HEK293 (cell line): ENCODE measurements at regions not wholly inside any gene's neighbourhood (a gene's known extent, or its start where the extent isn't known, plus 50 kb on each side); places are given as distances from the start of the nearest gene placed in this dataset.

Experiments used
- OSR2 ChIP-seq: fragments of 450-650 bp; formaldehyde crosslinking; IDR thresholded peaks from 2 replicates; pipeline ENCODE4 v1.5.1; 2016; ENCODE audit warnings: missing biosample characterization, missing genetic modification characterization
- ZBTB17 ChIP-seq: fragments of 450-650 bp; formaldehyde crosslinking; IDR thresholded peaks from 2 replicates; pipeline ENCODE4 v1.5.1; 2016; ENCODE audit warnings: missing biosample characterization, missing genetic modification characterization
- ZBTB20 ChIP-seq: fragments of 450-650 bp; formaldehyde crosslinking; IDR thresholded peaks from 2 replicates; pipeline ENCODE4 v1.5.1; 2016; ENCODE audit warnings: missing biosample characterization, missing genetic modification characterization
- ZFP69B ChIP-seq: fragments of 450-650 bp; formaldehyde crosslinking; IDR thresholded peaks from 2 replicates; pipeline ENCODE4 v1.5.1; 2016; ENCODE audit warnings: missing biosample characterization, missing genetic modification characterization
- ZNF133 ChIP-seq: fragments of 450-650 bp; formaldehyde crosslinking; IDR thresholded peaks from 2 replicates; pipeline ENCODE4 v1.5.1; 2016; ENCODE audit warnings: missing biosample characterization, missing genetic modification characterization
- ZNF140 ChIP-seq: fragments of 450-650 bp; formaldehyde crosslinking; IDR thresholded peaks from 2 replicates; pipeline ENCODE4 v1.5.1; 2016; ENCODE audit warnings: missing biosample characterization, missing genetic modification characterization
- ZNF2 ChIP-seq: fragments of 450-650 bp; formaldehyde crosslinking; IDR thresholded peaks from 2 replicates; pipeline ENCODE4 v1.5.1; 2016; ENCODE audit warnings: missing biosample characterization, missing genetic modification characterization
- ZNF202 ChIP-seq: fragments of 450-650 bp; formaldehyde crosslinking; IDR thresholded peaks from 2 replicates; pipeline ENCODE4 v1.5.1; 2016; ENCODE audit warnings: missing biosample characterization, missing genetic modification characterization, borderline replicate concordance
- ZNF335 ChIP-seq: fragments of 450-650 bp; formaldehyde crosslinking; conservative IDR thresholded peaks from 2 replicates; pipeline ENCODE4 v1.5.1; 2016; ENCODE audit warnings: missing biosample characterization, missing genetic modification characterization
- ZNF350 ChIP-seq: fragments of 450-650 bp; formaldehyde crosslinking; IDR thresholded peaks from 2 replicates; pipeline ENCODE4 v1.5.0; 2017; ENCODE audit warnings: missing biosample characterization, mild to moderate bottlenecking, missing genetic modification characterization
- ZNF366 ChIP-seq: fragments of 450-650 bp; formaldehyde crosslinking; conservative IDR thresholded peaks from 2 replicates; pipeline ENCODE4 v1.5.1; 2016; ENCODE audit warnings: missing biosample characterization, missing genetic modification characterization
- ZNF416 ChIP-seq: fragments of 450-650 bp; formaldehyde crosslinking; IDR thresholded peaks from 2 replicates; pipeline ENCODE4 v1.5.1; 2016; ENCODE audit warnings: missing biosample characterization, missing genetic modification characterization
- ZSCAN16 ChIP-seq: fragments of 450-650 bp; formaldehyde crosslinking; IDR thresholded peaks from 2 replicates; pipeline ENCODE4 v1.5.1; 2016; ENCODE audit warnings: missing biosample characterization, missing genetic modification characterization
- TF ChIP-seq, protein P1 (sequence below): fragments of 450-650 bp; formaldehyde crosslinking; IDR thresholded peaks from 2 replicates; pipeline ENCODE4 v1.5.1; 2016; ENCODE audit warnings: missing biosample characterization, missing genetic modification characterization
- TF ChIP-seq, protein P2 (sequence below): fragments of 450-650 bp; formaldehyde crosslinking; IDR thresholded peaks from 2 replicates; pipeline ENCODE4 v1.5.1; 2017; ENCODE audit warnings: missing biosample characterization, missing genetic modification characterization
- TF ChIP-seq, protein P3 (sequence below): fragments of 450-650 bp; formaldehyde crosslinking; IDR thresholded peaks from 2 replicates; pipeline ENCODE4 v1.5.1; 2016; ENCODE audit warnings: missing biosample characterization, missing genetic modification characterization, low read depth
- TF ChIP-seq, protein P4 (sequence below): fragments of 450-650 bp; formaldehyde crosslinking; IDR thresholded peaks from 2 replicates; pipeline ENCODE4 v1.5.1; 2016; ENCODE audit warnings: missing biosample characterization, missing genetic modification characterization
- TF ChIP-seq, protein P5 (sequence below): fragments of 450-650 bp; formaldehyde crosslinking; IDR thresholded peaks from 2 replicates; pipeline ENCODE4 v1.5.1; 2017; ENCODE audit warnings: missing biosample characterization, missing genetic modification characterization
- TF ChIP-seq, protein P6 (sequence below): fragments of 450-650 bp; formaldehyde crosslinking; IDR thresholded peaks from 2 replicates; pipeline ENCODE4 v1.5.1; 2016; ENCODE audit warnings: missing biosample characterization, missing genetic modification characterization
- TF ChIP-seq, protein P7 (sequence below): fragments of 450-650 bp; formaldehyde crosslinking; IDR thresholded peaks from 2 replicates; pipeline ENCODE4 v1.5.0; 2017; ENCODE audit warnings: missing biosample characterization, missing genetic modification characterization, borderline replicate concordance

DNA sequence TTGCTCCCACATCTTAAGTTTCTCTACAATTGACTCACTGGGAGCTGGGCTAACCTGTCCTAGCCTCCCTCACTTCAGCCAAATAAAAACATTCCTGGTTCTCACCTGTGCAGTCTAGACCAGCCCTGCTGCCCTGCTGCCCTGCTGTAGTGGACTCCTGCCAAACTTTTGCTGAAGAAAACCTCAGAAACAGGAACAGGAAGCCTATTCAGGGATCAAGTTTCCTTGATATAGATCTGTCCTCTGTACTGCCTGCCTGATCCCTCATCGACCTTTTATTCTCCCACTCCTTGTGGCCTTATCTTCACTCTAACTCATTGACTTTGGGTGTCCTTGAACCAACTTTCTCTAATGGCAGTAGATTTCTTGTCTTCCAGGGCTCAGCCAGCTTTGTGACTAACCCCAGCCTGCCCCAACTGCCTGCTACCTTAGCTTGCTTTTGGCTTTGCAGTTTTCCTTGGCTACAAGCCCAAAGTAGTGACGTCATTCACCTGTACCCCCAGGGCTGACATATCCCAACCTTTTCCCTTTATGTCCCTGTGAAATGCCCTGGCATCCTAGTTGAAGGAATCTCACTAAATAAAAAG lies 234.8 kb downstream of the DUSP6 start (continued):
- TF ChIP-seq ZFP69B (tag by site-specific recombination), result no peak
- no peak for TF ChIP-seq ZNF133 (tag by site-specific recombination)
- TF ChIP-seq, protein P1, sequence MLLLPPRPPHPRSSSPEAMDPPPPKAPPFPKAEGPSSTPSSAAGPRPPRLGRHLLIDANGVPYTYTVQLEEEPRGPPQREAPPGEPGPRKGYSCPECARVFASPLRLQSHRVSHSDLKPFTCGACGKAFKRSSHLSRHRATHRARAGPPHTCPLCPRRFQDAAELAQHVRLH (tag by site-specific recombination), result peak; percentile 29; the same call in 1 of the 2 replicates
- no peak for TF ChIP-seq ZNF350 (tag by site-specific recombination)
- 0 out of 2 replicates have a peak, but pooled peaks have one; percentile 34 for TF ChIP-seq ZNF2
- TF ChIP-seq, protein P2, sequence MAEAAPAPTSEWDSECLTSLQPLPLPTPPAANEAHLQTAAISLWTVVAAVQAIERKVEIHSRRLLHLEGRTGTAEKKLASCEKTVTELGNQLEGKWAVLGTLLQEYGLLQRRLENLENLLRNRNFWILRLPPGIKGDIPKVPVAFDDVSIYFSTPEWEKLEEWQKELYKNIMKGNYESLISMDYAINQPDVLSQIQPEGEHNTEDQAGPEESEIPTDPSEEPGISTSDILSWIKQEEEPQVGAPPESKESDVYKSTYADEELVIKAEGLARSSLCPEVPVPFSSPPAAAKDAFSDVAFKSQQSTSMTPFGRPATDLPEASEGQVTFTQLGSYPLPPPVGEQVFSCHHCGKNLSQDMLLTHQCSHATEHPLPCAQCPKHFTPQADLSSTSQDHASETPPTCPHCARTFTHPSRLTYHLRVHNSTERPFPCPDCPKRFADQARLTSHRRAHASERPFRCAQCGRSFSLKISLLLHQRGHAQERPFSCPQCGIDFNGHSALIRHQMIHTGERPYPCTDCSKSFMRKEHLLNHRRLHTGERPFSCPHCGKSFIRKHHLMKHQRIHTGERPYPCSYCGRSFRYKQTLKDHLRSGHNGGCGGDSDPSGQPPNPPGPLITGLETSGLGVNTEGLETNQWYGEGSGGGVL (tag by site-specific recombination), result 0 out of 2 replicates have a peak, but pooled peaks have one; percentile 17
- TF ChIP-seq, protein P3, sequence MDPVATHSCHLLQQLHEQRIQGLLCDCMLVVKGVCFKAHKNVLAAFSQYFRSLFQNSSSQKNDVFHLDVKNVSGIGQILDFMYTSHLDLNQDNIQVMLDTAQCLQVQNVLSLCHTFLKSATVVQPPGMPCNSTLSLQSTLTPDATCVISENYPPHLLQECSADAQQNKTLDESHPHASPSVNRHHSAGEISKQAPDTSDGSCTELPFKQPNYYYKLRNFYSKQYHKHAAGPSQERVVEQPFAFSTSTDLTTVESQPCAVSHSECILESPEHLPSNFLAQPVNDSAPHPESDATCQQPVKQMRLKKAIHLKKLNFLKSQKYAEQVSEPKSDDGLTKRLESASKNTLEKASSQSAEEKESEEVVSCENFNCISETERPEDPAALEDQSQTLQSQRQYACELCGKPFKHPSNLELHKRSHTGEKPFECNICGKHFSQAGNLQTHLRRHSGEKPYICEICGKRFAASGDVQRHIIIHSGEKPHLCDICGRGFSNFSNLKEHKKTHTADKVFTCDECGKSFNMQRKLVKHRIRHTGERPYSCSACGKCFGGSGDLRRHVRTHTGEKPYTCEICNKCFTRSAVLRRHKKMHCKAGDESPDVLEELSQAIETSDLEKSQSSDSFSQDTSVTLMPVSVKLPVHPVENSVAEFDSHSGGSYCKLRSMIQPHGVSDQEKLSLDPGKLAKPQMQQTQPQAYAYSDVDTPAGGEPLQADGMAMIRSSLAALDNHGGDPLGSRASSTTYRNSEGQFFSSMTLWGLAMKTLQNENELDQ (tag by site-specific recombination), result no peak
- TF ChIP-seq ZNF366 (tag by site-specific recombination), result peak; percentile 55
- TF ChIP-seq, protein P4, sequence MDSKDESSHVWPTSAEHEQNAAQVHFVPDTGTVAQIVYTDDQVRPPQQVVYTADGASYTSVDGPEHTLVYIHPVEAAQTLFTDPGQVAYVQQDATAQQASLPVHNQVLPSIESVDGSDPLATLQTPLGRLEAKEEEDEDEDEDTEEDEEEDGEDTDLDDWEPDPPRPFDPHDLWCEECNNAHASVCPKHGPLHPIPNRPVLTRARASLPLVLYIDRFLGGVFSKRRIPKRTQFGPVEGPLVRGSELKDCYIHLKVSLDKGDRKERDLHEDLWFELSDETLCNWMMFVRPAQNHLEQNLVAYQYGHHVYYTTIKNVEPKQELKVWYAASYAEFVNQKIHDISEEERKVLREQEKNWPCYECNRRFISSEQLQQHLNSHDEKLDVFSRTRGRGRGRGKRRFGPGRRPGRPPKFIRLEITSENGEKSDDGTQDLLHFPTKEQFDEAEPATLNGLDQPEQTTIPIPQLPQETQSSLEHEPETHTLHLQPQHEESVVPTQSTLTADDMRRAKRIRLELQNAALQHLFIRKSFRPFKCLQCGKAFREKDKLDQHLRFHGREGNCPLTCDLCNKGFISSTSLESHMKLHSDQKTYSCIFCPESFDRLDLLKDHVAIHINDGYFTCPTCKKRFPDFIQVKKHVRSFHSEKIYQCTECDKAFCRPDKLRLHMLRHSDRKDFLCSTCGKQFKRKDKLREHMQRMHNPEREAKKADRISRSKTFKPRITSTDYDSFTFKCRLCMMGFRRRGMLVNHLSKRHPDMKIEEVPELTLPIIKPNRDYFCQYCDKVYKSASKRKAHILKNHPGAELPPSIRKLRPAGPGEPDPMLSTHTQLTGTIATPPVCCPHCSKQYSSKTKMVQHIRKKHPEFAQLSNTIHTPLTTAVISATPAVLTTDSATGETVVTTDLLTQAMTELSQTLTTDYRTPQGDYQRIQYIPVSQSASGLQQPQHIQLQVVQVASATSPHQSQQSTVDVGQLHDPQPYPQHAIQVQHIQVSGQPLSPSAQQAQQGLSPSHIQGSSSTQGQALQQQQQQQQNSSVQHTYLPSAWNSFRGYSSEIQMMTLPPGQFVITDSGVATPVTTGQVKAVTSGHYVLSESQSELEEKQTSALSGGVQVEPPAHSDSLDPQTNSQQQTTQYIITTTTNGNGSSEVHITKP (tag by site-specific recombination), result peak; percentile 31; the same call in 1 of the 2 replicates
- peak; percentile 90 for TF ChIP-seq ZBTB17 (tag by site-specific recombination)
- TF ChIP-seq, protein P5, sequence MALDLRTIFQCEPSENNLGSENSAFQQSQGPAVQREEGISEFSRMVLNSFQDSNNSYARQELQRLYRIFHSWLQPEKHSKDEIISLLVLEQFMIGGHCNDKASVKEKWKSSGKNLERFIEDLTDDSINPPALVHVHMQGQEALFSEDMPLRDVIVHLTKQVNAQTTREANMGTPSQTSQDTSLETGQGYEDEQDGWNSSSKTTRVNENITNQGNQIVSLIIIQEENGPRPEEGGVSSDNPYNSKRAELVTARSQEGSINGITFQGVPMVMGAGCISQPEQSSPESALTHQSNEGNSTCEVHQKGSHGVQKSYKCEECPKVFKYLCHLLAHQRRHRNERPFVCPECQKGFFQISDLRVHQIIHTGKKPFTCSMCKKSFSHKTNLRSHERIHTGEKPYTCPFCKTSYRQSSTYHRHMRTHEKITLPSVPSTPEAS (tag by site-specific recombination), result 0 out of 2 replicates have a peak, but pooled peaks have one; percentile 11
- TF ChIP-seq ZNF140 (tag by site-specific recombination), result no peak
- no peak for TF ChIP-seq ZBTB20 (tag by site-specific recombination)
- TF ChIP-seq ZSCAN16 (tag by site-specific recombination), result no peak
- TF ChIP-seq OSR2 (tag by site-specific recombination), result peak; percentile 62
- TF ChIP-seq, protein P6, sequence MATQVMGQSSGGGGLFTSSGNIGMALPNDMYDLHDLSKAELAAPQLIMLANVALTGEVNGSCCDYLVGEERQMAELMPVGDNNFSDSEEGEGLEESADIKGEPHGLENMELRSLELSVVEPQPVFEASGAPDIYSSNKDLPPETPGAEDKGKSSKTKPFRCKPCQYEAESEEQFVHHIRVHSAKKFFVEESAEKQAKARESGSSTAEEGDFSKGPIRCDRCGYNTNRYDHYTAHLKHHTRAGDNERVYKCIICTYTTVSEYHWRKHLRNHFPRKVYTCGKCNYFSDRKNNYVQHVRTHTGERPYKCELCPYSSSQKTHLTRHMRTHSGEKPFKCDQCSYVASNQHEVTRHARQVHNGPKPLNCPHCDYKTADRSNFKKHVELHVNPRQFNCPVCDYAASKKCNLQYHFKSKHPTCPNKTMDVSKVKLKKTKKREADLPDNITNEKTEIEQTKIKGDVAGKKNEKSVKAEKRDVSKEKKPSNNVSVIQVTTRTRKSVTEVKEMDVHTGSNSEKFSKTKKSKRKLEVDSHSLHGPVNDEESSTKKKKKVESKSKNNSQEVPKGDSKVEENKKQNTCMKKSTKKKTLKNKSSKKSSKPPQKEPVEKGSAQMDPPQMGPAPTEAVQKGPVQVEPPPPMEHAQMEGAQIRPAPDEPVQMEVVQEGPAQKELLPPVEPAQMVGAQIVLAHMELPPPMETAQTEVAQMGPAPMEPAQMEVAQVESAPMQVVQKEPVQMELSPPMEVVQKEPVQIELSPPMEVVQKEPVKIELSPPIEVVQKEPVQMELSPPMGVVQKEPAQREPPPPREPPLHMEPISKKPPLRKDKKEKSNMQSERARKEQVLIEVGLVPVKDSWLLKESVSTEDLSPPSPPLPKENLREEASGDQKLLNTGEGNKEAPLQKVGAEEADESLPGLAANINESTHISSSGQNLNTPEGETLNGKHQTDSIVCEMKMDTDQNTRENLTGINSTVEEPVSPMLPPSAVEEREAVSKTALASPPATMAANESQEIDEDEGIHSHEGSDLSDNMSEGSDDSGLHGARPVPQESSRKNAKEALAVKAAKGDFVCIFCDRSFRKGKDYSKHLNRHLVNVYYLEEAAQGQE (tag by site-specific recombination), result no peak
- TF ChIP-seq ZNF202 (tag by site-specific recombination), result no peak
- TF ChIP-seq ZNF335 (tag by site-specific recombination), result peak; percentile 95
- TF ChIP-seq, protein P7, sequence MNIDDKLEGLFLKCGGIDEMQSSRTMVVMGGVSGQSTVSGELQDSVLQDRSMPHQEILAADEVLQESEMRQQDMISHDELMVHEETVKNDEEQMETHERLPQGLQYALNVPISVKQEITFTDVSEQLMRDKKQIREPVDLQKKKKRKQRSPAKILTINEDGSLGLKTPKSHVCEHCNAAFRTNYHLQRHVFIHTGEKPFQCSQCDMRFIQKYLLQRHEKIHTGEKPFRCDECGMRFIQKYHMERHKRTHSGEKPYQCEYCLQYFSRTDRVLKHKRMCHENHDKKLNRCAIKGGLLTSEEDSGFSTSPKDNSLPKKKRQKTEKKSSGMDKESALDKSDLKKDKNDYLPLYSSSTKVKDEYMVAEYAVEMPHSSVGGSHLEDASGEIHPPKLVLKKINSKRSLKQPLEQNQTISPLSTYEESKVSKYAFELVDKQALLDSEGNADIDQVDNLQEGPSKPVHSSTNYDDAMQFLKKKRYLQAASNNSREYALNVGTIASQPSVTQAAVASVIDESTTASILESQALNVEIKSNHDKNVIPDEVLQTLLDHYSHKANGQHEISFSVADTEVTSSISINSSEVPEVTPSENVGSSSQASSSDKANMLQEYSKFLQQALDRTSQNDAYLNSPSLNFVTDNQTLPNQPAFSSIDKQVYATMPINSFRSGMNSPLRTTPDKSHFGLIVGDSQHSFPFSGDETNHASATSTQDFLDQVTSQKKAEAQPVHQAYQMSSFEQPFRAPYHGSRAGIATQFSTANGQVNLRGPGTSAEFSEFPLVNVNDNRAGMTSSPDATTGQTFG (tag by site-specific recombination), result no peak
- TF ChIP-seq ZNF416 (tag by site-specific recombination), result no peak
- TF ChIP-seq, all 188 proteins: peak for 22
